GM21619 (cell line): ENCODE measurements at regions not wholly inside any gene's neighbourhood (a gene's known extent, or its start where the extent isn't known, plus 50 kb on each side); places are given as distances from the start of the nearest gene placed in this dataset.

ENCODE experiments used
- ATAC-seq: cut with Tn5 transposase; IDR thresholded peaks from one replicate; pipeline ENCODE4 v1.9.1; 2021; ENCODE audit not compliant: unreplicated experiment

- ATAC-seq: no peak
These were observed 52.1 kb upstream of the KCNE2 start for GRCh38 chr21:34311561-34312330.

DNA sequence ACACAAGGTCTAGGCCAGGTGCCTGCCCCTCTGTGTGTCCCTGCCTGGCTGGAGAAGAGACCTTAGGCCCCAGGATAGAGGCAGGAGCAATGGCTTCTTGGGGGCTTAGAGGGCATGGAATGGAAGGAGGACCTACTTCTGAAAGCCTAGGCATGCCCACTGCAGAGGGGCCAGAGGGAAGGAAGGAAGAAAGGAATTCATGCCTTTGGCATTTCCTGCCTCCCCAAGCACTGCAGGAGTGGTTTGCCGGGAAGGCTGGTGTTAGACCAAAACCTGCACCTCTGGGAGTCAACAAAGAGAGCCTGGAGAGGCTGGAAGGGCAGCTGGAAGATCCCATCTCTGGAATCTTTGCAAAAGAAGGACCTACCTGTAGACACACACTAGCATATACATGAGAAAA, 50.7 kb upstream of the KCNE2 start:
- no peak for ATAC-seq
